GM21576 (cell line): ENCODE measurements at regions not wholly inside any gene's neighbourhood (a gene's known extent, or its start where the extent isn't known, plus 50 kb on each side); places are given as distances from the start of the nearest gene placed in this dataset.
"Not testable (repeated sequence)": the region's sequence is repeated elsewhere in the genome, so short reads cannot be mapped to it uniquely, and the experiment has no call there.

ENCODE experiments used
- ATAC-seq: cut with Tn5 transposase; IDR thresholded peaks from one replicate; pipeline ENCODE4 v1.9.1; 2021; ENCODE audit warnings: mild to moderate bottlenecking, moderate library complexity; ENCODE audit not compliant: unreplicated experiment

DNA sequence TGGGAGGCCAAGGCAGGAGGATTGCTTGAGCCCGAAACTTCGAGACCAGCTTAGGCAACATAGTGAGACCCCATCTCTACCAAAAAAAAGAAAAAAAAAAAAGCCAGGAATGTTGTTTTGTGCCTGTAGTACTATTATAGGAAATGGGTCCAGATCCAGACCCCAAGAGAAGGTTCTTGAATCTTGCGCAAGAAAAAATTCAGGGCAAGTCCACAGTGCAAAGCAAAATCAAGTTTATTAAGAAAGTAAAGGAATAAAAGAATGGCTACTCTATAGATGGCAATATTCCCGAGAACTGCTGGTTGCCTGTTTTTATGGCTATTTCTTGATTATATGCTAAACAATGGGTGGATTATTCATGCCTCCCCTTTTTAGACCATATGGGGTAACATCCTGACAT lies 51.2 kb upstream of the RDX start:
- ATAC-seq, result no peak

DNA sequence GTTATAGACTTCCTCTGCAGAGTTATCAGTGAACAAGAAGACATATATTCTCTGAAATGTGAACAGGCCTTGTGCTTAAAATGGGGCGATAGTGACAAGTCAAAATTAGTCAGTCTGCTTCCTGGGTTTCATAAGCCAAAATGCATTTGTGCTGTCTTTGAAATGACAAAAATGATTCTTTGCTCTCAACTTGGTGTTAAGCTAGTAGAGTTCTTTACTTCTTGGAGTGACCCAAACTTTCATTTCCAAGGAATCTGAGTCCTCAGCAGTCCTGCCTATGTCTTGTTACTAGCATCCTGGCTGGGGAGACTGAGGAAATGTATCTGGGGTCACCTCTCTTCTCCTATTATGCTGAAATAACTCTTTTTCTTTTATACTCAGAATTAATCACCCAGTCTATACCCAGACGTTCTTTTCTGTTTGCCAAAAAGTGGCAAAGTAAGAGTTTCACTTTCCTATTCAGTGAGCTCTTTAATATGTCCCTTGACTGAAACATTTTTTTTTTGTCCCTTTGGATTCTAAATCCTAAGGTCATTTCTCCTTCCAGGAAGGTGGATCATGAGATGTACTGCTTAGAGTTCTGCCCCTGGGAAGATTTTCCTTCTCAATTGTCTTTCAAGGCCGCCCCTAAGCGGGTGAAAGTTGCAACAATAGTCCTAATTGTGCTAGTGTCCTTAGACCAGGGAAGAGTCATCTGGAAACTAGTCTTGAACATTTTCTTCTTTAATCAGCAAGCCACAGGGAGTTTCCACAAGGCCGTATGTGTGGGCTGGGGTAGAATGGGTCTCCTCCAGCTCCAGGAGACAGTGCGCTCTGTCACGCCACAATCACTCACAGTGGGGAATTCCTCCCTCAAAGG lies 53.0 kb upstream of the RDX start:
- ATAC-seq, result peak; percentile 76

DNA sequence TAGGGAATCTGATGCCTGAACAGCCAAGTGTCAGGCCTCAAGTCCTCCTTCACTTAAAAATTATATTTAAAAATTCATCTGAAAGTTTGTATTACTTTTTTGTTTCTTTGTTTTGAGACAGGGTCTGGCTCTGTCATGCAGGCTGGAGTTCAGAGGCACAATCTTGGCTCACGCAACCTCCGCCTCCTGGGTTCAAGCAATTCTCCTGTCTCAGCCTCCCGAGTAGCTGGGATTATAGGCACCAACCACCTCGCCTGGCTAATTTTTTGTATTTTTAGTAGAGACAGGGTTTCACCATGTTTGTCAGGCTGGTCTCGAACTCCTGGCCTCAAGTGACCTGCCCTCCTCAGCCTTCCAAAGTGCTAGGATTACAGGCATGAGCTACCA lies 53.6 kb upstream of the RDX start:
- ATAC-seq, result not testable (repeated sequence)

DNA sequence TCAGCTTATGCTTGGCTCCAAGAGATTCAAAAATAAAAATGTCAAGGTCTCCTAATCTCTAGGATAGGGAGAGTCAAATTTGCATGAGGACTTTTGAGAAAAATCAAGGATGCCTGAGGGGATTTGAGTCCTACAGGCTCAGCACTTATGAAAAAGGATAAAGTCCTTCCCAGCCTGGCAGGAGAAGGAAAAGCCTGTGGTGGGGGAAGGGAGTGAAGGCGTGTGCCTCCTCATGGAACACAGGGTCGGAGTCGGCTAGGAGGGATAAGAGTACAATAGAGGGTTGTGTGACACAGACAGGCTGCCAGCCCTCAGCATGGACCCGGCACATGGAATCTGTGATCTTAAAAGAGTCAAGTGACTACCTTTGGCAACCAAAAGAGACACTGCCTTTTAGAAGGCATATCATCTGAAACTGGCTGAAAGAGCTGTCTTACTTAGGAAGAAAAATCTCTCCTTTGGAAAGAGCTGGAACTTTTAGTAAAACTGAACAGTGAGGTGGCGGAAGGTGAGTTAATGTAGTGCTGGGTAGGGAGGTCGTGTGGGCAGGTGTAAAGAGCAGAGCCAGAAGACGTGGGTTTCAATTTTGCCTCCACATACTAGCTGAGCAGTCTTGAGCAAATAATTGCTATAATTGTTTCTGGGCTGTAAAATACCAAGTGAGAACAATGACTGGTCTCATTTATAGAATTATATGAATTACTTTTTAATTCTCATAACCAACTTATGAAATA lies 58.8 kb upstream of the RDX start:
- ATAC-seq, result no peak

- no peak for ATAC-seq
Measured at GRCh38 chr11:110356762-110357671, 60.6 kb upstream of the RDX start.

DNA sequence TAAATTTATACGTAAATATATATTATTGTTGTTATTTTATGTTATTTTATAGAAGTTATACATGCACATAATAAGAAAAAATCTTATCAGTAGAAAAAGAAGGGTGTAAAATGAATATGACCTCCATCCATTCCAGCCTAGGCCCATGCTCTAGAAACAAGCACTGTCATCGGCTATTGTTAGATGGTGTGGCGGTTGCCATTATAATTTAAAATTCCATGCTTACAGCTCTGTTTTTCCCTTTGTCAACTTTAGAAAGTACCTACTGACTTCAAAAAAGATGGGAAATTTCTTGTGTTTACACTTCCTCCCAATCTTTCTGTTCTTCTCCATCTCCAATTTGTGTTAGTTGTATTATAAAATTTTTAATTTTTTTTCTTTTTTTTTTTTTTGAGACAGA lies 61.9 kb upstream of the RDX start:
- no peak for ATAC-seq

DNA sequence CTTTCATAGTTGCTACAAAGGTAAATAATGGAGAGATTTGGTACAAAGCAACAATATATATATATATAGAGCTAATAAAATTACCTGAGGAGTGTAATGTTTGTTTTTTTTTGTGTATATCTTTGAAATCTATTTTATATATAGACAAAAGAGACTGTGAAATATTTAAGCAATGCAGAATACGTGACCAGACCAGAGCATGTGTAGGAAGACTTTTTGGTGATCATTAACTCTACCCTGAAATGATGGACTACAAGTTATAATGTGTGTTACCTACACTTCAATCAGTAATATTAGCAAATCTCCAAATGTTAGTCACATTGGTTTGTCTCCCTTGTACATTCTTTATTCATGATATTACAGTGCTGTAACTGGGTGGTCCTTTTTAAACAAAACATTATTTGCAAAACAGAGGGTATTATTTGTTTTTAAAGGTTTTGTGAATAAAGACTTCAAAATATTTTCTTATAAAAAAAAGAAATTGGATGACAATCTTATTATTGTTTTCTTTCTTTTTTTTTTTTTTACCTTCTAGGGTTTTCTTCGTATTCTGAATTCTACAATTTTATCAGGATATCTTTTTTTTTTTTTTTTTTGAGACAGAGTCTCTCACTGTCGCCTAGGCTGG lies 64.5 kb upstream of the RDX start:
- ATAC-seq, result not testable (repeated sequence)

- no peak for ATAC-seq
Measured at GRCh38 chr11:110362971-110363509, 66.6 kb upstream of the RDX start.

GRCh38 chr11:110366291-110366690 lies 63.5 kb upstream of the FDX1 start:
- no peak for ATAC-seq

DNA sequence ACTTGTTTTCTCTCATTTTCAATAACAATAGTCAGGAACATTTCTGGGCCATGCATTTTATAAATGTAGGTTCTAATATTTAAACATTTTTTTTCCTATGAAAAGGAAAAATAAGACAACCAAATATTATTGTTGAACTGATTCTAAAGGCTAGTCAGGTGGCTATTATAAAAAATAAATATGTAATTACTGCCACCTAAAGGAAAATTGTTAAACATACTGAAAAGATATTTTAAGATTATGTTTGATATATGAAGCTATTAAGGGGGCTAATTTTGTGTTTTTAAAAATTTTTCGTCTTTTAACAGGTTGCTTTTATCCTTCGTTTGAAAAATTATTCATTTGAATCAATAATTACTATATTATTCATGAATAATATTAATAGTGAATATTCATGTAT lies 62.2 kb upstream of the FDX1 start:
- no peak for ATAC-seq

DNA sequence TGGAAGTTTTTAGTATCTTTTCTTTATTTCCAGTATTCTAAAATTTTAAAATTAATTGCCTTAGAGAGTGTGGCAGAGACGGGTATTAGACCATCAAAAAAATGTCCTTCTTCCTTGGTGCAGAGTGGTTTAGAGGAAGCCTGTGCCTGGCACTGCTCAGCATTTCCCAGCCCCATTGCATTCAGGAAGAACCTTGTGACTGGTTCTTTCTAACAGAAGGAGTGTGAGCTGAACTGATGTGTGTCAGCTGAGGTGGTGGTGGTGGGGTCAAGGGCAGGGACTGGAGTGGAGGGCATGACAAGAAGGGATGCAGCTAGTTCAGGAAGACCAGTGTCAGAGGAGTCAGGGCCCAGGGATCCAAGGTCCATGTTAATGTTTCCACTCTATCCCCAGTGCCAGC lies 58.7 kb upstream of the FDX1 start:
- no peak for ATAC-seq

DNA sequence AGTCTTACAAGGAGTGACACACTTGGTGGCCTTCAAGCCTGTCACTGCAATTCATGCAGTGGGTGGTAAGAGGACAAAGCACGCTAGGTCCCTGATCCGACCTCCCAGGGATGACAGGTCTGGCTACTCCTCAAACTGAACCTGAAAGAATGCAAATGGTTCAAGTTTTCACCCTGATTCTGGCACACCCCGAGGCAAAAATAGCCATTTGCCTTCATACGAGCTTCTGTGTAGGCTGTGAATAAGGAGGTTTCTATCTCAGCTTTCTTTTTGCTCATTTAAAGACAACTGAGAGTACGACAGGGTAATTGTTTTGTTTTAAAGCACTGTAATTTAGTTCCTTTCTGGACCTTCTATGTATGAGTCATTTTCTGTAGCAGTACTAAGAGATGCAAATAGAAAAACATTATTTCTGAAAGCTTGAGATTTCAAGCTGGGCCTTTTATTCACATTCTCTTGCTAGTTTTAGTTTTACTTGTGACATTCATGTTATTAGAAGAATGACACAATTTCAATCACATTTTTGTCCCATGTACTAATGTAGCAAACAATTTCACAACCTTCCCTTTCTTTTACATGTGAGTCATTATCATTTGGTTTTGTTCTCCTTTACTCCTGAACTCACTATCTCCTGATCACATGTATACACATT lies 56.6 kb upstream of the FDX1 start:
- peak; percentile 90 for ATAC-seq

GRCh38 chr11:110374921-110375320 lies 54.8 kb upstream of the FDX1 start:
- no peak for ATAC-seq

DNA sequence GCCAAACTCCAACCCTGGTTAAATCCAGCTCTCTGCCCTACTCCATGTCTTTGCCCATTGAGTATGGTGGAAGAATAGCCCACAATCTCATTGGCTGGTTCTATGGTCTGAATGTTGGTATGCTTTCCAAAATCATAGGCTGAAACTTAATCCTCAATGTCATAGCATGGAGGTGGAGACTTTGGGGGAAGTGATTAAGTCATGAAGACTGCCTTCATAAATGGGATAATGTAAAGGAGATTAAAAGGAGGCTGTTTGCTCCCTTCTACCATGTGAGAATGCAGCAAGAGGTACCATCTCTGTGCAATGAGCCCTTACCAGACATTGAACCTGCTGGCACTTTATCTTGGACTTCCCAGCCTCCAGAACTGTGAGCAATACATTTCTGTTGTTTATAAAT lies 54.4 kb upstream of the FDX1 start:
- no peak for ATAC-seq

GRCh38 chr11:110376021-110376420 lies 53.7 kb upstream of the FDX1 start:
- no peak for ATAC-seq

DNA sequence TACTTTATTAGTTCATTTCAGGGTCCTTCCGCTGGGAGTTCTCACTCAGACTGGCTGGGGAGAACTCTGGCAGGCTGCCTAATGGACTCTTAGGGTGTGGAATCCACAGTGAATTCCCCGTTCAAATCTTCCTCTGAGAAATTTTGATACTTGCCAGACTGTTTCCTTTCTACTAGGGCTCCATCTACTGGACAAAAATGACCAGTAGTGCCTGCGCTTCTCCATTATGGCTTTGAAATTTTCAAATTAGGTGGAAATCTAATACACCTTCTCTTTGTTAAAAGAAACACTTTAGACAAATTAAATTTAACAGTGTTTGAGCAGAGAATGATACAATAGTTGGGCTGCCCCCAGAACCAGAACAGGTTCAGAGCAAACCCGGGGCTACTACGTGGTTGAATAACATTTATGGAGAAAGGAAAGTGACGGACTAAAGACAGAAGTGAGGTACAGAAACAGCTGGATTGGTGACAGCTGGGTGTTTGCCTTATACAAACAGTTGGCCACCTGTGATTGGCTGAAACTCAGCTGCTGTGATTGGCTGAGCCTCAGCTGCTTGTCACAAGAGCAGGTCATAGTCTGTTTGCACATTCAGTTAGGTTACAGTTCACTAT lies 52.9 kb upstream of the FDX1 start:
- peak; percentile 26 for ATAC-seq

DNA sequence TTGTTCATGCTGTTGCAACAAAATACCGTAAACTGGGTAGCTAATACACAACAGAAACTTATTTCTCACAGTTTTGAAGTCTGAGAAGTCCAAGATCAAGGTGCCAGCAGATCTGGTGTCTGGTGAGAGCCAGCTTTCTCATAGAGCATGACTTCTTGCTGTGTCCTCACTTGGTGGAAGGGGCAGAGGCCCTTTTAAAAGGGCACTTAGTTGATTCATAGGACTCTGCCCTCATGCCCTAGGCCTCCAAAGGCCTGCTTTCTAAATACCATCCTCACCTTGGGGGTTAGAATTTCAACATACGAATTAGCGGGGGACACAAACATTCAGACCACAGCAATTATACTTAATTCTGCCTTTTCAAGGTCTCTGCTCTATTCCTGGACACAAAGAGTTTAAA lies 52.3 kb upstream of the FDX1 start:
- ATAC-seq, result no peak

- ATAC-seq, result no peak
Measured at GRCh38 chr11:110379261-110379660, 50.5 kb upstream of the FDX1 start.

DNA sequence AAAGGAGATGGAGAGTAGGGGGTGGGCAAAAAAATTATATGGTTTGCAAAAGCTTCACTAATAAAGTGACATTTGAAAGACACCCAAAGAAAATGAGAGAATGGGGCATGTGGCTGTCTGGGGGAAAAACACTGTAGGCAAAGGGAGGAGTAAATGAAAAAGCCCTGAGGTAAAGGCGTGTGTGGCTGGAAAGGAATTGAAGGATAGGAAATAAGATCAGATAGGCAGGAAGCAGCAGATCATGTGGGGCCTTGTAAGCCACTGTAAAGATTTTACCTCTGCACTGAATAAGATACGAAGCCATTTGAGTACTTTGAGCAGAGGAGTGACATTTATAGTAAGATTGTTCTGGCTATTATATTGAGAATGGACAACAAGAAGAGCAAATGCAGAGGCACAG lies 49.8 kb upstream of the FDX1 start:
- no peak for ATAC-seq
